ENCODE measurements at regions not wholly inside any gene's neighbourhood (a gene's known extent, or its start where the extent isn't known, plus 50 kb on each side); places are given as distances from the start of the nearest gene placed in this dataset.

DNA sequence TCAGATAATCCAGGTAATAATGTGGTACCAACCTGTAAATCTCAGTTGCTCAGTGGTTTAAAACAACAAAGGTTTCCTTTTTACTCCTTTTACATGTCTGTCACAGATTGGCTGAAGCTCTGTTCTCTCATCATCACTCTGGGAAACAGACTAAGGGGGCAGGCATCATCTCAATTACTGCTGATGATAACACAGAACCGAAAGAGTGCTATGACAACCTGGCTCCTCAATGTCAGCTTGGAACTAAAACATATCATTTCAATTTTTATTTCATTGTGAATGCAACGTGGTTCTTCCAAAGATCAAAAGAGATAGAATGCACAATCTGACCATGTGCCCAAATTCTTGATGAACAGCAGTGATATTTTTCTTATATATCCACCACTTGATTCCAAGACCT is 1315.0 kb upstream of the CDH2 start:
- TF ChIP-seq, protein P1, sequence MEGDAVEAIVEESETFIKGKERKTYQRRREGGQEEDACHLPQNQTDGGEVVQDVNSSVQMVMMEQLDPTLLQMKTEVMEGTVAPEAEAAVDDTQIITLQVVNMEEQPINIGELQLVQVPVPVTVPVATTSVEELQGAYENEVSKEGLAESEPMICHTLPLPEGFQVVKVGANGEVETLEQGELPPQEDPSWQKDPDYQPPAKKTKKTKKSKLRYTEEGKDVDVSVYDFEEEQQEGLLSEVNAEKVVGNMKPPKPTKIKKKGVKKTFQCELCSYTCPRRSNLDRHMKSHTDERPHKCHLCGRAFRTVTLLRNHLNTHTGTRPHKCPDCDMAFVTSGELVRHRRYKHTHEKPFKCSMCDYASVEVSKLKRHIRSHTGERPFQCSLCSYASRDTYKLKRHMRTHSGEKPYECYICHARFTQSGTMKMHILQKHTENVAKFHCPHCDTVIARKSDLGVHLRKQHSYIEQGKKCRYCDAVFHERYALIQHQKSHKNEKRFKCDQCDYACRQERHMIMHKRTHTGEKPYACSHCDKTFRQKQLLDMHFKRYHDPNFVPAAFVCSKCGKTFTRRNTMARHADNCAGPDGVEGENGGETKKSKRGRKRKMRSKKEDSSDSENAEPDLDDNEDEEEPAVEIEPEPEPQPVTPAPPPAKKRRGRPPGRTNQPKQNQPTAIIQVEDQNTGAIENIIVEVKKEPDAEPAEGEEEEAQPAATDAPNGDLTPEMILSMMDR (conservative IDR thresholded peaks at IDR 0.05) = no peak
- no peak for TF ChIP-seq ZFX (IDR thresholded peaks at IDR 0.05)
